RCC 7860 (cell line): ENCODE measurements at regions not wholly inside any gene's neighbourhood (a gene's known extent, or its start where the extent isn't known, plus 50 kb on each side); places are given as distances from the start of the nearest gene placed in this dataset.

Experiments used
- DNase-seq: peaks from one replicate; pipeline ENCODE4 v3.0.0-alpha.2; 2015; ENCODE audit warnings: low spot score
- FAIRE-seq: peaks from 2 replicates; lab custom pipeline; 2012; peaks lifted over from hg19 to GRCh38; lab: Jason Lieb, UNC

DNA sequence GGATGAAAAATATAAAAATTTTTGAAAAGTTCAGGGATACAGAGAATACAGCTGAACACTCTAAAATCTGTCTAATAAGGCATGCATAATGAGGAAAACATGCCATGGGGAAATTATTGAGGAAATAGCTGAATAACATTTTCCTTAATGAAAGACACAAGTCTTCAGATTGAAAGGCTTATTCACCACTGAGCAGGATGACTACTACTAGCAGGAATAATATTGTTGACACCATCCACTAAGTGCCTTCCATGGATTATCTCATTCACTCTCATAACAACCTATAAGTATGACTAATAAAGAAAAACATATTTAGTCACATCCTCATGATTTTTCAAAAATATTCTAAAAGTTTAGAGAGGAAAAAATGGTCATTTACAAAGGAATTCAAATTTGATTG, 96.7 kb upstream of the FER start:
- DNase-seq: no peak
- FAIRE-seq: no peak

DNA sequence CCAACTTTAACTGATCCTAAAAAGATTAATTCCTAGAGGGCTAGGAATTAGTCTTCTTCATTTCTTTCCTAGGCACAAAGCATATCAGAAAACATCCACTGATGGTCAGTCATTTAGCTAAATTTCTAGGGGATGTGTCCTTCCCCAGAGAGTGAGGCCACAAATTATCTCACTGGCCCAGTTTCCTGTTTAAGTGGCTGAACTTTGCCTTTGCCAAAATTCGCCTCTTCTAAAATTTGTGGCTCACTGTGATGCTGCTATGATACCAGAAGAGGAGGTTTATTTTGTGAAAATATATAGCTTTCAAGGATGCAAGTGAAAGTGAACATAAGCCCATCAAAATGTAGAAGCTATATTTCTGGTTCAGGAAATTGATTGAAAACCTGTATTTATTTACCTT, 98.1 kb upstream of the FER start:
- FAIRE-seq: no peak

DNA sequence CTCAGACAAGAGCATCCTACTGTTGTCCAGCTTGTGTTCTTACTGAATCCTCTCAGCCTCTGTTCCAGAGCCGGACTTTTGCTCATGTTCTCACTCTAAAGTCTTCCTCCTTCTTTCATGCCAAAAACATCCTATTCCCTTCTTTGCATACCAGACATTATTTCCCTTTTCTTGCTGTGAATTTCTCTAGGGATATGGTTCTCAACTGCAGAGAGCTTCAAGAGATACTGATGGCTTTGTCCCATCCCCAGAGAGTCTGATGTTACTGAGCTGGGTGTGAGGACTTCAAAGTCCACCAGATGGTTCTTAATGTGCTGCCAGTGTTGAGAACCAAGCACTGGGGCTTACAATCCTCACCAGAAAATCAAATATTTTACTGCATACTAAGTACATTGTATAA, 98.6 kb upstream of the FER start:
- no peak for FAIRE-seq
- no peak for DNase-seq

More for the DNA sequence above, 98.1 kb upstream of the FER start:
- DNase-seq: no peak

DNA sequence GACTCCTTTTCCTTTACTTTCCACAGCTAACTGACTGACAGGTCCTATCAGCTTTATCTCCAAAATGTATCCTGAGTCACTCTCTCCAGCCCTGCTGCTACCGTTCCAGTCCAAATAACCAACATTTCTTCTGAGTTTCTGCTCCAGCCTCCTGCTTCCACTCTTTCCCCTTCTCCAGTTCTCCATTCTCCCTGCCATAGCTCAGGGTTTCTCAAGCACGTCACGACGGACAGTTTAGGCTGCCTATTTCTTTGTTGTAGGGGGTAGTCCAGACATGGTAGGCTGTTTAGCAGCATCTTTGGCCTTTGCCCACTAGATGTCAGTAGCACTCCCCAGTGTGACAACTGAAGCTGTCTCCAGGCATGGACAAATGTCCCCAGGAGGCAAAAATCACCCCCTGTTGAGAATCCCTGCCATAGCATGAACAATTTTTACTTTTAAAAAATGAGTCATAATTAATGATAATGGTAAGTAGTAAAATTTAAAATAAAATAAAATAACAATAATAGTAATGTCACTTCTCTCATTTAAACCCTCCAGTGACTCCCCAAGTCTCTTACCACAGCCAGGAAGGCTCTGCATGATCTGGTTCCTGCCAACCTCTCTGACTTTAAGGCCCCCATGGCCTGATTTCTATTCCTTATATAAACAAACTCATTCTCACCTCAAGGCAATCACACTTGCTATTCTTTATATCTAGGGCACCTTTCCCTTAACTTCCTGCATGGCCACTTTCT, 105.4 kb upstream of the FER start:
- DNase-seq: peak; percentile 55
- no peak for FAIRE-seq

DNA sequence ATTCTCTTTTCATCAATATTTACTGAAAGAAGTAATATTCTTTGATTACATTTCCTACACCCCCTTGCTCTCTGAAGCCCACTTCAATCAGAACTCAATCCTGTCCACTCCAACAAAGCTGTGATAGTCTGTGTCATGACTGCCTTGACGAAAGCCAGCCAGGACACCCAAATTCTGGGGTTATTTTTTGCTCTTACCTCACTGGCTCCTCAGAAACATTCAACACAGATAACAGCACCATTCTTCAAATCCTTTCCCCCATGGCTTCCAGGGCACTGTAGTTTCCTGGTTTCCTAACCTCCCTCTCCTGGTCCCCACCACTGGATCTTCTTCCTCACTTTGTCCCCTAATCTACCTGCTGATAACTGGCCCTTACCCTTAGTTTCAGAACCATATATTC, 106.1 kb upstream of the FER start:
- FAIRE-seq (no peak), DNase-seq (no peak)

DNA sequence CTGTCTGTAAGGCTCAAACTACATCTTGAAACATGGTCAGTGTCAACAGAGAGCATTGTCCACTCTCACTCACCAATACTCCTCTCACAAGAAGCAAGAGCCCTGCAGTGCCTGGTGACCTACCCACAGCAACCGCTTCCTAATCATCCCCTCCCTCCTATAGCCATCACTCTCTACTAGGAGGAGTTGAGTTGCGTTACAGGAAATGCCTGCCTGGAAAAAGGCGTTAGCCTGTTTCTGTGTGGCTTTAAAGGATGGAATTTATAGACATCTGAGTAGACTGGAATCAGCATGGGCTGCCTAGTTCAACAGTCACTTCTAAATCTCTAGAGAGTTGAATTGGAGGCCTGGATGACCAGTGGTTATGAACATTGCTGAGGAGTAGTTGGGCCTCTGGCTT, 108.3 kb upstream of the FER start:
- no peak for DNase-seq

DNA sequence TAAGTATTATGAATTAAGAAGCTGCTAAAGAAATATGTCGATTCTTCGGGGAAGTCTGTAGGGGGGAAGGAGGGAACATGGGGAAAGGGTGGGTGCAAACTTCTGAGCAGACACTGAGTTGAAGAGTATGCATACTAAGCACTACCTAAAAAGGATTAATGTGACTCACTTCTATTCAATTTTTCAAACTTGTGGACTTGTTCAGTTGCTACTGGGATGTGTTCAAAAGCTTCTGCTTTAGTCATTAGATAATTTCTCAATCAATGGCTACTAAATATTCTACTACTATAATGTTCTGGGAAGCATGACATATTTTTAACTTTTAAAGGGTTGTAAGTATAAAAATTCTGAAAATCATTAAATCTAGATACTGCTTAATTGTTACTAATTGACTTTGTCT, 109.7 kb upstream of the FER start:
- DNase-seq (no peak), FAIRE-seq (no peak)

More for the DNA sequence above, 108.3 kb upstream of the FER start:
- FAIRE-seq: no peak

DNA sequence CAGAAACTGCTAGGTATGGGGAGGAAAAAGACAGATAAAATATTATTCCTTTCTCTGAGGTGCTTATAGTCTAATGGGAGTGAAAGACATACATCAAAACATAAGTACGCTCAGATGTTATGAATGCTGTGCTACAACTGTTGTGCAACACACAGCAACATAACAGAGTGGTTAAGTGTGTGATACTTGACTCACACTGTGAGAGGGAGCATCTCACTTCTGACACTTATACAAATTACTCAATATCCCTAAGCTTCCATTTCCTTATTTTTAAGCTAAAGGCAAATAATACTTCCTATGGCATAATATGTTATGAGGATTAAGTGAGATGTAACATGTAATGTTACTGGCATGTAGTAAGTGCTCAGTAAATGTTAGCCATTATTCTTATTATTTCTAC, 110.6 kb upstream of the FER start:
- FAIRE-seq: no peak

DNA sequence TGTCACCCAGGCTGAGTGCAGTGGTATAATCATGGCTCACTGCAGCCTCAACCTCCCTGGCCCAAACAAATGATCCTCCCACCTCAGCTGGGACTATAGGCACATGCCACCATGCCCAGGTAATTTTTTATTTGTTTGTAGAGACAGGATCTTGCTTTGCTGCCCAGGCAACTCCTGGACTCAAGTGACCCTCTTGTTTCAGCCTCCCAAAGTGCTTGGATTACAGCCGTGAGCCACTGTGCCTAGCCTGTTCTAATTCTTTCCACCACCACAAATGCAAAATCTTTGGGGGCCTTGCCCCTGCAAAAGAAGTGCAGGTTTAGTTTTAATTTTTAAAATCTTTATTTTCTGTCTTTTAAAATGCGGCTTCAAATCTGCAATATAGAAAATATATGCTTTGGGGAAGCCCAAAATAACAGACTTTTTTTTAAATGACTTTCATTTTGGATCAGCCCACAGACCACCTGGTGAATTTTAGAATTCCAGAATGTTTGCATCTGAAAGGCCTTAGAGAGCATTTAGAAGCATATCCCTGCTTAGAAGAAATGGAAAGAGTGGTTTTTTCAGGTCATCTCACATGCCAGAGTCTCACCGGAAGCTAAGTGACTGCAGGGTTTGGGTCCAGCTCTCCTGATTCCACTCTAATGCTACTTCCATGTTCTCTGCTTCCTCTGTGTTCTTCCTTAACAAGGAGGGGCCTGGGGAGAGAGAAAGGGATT, 111.4 kb upstream of the FER start:
- DNase-seq: no peak
- no peak for FAIRE-seq

More for the DNA sequence above, 110.6 kb upstream of the FER start:
- no peak for DNase-seq

DNA sequence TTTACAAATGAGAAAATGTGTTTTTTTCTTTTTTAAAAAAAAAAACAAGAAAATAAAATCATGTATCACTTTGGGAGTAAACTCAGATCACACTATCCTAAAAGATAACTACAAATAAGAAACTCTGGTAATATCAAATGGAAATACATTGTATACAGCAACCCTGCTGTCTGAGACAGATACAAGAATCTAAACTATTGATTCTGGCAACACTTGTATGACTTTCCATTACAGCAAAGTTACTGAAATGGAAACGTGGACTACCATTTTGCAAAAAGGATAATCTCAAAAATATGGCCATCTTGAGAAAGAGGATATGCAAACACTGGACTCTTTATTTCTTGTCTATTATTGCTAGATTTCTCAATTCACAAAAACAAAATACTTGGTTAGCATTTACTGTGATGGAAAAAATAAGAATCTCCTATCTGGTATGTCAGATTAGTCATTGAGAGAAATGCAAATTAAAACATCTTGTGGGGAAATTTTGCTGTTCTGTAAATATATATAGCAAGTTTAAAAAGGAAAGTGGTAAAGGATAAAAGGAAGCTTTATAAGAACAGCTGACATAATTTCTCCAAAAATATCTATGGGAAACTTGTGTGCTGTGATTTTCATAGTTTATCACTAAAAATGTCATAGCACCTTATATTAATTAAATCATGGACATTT, 112.9 kb upstream of the FER start:
- FAIRE-seq (no peak), DNase-seq (no peak)

DNA sequence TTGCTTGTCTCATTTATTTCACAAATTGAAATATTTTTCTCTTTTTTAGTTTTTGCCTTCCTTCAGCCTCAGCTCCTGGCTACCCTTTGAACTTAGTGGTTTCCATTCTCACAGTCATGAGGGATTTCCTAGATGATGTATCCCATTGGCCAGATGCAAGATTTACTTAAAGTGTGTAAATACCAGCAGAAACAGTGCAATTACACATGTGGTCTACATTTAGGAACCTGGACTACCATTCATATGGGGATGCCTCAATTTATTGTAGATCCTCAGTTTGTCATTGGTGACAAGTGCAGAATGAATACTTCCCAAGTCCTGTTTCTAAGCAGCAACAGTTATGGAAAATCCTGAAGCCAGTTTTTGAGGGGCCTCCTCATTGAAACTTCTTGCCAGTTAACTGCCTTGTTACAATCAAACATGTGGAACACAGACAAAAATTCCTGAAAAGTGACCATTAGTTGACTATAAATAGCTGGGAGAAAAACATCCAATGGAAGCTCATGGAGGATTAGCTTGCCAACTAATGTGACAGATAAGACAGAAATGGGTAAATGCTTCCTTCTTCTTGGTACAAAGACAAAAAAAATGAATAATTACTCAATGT, 113.6 kb upstream of the FER start:
- FAIRE-seq (no peak), DNase-seq (no peak)

DNA sequence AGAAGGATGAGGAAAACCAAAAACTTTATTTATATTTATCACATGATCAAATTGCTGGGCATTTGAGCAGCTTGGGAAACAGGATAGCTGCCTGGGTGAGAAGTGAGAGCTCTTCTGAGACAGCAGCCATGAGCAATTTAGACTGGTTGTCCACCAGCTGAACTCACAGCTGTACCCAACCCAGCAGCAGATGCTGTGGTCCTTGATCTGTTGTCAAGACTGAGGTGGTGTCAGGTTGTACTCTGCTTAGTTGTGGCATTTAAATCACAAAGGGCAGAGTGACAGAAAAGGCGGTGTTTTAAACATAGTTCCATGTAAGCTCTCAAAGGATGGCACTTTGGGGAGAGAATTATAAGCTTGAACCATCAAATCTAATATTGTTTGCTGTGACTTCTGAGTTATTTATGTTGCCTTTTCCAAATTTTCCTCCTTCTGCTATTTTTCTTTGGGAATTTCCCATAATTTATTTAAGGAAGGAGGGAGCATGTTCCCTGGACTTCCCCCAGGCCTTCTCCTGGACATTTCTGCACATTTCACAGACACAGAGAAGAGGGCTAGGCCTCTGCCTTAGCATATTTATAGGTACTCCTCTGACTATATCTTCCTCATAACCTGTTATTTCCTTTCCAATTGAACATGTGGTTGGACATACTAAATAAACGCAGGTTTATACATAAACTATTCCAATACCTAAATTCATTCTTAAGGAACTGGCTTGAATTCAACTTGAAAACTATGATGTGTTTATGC, 117.7 kb upstream of the FER start:
- FAIRE-seq (no peak), DNase-seq (no peak)

DNA sequence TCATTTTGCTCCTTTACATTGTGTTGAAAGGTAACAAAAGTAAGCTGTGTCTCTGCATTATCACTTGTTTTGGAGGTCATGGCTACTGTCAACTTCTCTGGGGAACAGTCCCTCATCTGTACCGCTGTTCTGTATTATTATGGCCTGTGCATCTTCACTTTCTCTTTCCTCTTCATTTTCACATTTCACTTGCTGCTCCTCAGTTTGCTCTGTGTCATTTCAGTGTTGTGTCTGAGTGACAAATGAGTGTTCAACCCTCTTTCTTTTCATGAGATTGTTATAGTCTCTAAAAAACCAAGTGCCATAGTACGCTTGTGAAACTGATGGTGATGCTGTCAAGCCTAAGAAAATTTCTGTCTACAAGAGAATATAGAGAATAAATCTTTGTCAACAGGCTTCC, 122.0 kb upstream of the FER start:
- DNase-seq: no peak
- FAIRE-seq: no peak

DNA sequence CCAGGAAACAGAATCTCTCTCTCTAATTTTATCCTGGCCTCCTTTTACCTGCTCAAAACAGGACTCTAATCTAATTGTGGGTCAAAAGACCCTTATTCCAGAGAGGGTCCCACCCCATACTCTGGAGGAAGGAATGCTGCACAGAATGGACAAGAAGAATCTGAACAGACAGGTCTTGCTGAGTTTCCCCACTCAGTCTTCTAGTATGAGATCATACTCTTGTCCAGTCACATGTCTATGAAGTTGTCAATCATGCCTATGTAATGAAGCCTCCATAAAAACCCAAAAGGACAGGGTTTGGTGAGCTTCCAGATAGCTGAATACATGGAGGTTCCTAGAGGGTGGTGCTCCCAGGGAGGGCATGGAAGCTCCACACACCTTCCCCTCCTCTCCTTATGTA, 123.9 kb upstream of the FER start:
- FAIRE-seq (no peak), DNase-seq (no peak)

DNA sequence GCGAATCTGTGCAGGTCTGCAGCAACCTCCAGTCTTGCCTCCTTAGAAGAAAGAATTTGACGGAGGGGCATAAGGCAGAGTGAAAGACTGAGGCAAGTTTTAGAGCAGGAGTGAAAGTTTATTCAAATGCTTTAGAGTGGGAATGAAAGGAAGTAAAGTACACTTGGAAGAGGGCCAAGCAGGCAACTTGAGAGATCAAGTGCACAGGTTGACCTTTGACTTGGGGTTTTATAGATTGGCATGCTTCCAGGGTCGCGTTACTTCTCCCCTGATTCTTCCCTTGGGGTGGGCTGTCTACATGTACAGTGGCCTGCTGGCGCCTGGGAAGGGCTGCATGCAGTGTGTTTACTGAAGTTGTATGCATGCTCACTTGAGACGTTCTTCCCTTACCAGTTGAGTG, 127.2 kb upstream of the FER start:
- no peak for DNase-seq
- no peak for FAIRE-seq

DNA sequence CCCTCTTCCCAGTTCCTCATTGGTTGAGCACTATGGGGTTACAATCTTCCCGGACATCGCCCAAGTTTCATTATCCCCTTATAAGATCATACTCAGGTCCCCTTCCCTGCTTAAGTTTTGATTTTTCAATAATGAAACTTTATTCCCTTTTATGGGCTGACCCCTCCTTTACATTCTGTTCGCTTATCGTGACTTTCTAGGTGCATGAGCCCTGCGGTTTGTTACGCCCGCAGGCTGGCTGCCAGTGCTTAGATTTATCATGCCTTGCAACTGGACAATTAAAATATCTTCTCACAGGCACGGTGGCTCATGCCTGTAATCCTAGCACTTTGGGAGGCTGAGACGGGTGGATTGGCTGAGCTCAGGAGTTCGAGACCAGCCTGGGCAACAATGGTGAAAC, 127.9 kb upstream of the FER start:
- DNase-seq (no peak), FAIRE-seq (no peak)

DNA sequence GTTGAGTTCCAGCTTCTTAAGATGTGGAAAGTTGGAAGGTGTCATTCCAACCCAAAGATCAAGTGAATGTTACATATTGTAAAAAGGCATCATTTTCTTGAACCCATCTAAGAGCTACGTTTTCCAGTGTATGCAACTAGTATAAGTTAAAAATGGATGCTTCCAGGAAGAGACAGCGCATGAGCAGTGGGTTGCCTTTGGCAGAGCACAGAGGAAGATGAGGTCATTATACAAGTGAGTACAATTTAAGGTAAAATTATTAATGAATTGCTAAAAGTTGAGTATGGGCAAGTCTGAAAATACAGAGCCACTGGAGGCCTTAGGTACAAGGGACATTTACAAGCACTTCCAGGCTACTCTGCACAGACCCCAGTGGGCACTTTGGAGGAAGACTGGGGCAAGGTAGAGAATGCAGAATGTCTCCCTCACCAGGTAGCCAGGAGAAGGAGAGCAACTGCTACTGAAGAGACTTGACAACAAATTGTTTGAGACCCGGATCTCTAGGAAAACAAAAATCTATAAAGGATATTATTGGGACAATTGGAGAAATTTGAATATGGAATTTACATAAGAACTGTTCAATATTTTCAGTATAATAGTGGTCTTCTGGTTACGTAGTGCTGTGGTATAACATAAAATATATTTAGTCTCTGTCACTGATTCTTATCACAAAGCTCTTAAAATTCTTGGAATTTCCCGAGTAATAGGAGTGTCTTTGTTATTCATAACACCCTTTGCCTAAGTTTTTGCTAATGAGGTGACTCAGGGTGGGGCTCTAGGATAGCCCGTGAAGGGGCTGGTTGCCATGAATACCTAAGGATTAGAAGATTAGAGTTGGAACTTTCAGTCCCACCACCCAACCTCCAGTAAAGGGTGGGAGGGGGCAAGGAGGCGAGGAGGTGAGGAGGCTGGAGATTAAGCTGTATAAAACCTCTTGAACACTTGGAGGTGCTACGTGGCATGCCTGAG, 129.9 kb upstream of the FER start:
- no peak for DNase-seq
- no peak for FAIRE-seq

DNA sequence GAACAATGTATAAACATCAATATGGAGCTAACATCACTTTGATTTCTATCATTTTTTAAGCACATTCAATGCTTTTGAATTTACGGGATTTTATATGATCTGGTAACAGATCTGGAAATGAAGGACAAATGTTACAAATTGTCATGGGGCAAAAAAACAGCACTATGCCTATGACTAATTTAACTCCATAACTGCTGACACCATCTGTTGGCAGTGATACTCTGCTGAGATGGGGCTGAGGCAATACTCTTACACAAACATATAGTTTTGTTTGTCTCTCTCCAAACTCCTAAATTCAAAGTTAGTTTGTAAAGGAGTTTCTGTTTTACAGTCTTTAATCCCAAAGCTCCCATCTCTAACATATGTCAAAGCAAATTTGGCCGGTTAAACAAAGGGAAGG, 132.5 kb upstream of the FER start:
- DNase-seq (no peak), FAIRE-seq (no peak)

DNA sequence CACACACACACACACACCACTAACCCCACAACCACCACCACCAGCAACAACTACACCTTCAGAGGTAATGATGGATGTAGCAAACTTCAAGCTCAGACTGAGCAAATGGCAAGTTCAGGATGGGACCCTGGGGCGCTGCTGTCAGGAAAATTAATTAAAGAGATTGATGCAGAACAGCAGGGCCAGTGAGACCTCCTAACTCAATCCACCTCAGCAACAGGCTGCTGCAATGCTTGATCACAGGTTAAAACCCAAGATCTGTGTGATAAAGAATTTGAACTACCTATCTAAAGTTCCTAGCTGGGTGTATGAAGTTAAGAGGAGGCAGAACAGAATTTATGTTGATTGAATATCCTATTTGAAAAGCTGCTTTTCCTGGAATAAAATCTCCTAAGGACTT, 140.3 kb upstream of the FER start:
- FAIRE-seq (no peak), DNase-seq (no peak)

DNA sequence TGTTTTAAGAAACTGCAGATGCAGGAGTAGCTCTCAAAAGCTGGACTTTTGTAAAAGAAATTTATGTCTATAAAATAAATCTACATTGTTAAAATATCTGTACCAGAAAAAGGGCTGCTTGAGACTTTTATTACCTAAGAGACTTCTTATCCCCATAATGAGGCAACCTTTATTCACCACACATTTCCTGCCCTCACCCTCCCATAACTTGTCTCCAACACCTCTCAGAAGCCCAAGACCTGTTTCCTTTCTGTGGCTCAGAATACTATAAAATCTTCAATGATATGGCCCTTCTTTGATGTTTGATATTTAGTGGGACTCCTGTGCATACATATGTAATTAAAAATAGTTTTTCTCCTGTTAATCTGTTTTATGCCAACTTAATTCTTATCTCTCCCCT, 141.5 kb upstream of the FER start:
- FAIRE-seq: no peak
- DNase-seq: no peak
